HEK293 (cell line): ENCODE measurements at regions not wholly inside any gene's neighbourhood (a gene's known extent, or its start where the extent isn't known, plus 50 kb on each side); places are given as distances from the start of the nearest gene placed in this dataset.

Experiments
- CTCF ChIA-PET: fragments of 350-600 bp; formaldehyde crosslinking; extraction: SDS; loops from one replicate; lab custom pipeline; 2021; ENCODE audit warnings: antibody characterized with exemption; lab: Yijun Ruan, JAX
- POLR2A ChIA-PET: fragments of 300-600 bp; formaldehyde crosslinking; extraction: SDS; loops from one replicate; lab custom pipeline; 2020; ENCODE audit warnings: antibody characterized with exemption, inconsistent platforms; lab: Yijun Ruan, JAX
- H3K27ac ChIP-seq: fragments of 200-500 bp; sonication (Bioruptor generic); 2 replicates; pipeline ENCODE4 v1.5.1; 2014; ENCODE audit warnings: low read depth, low read length, control low read depth, inconsistent platforms; ENCODE audit errors: extremely low read depth
- H3K36me3 ChIP-seq, 2 experiments: fragments of 200-500 bp in 1 of 2; sonication (Bioruptor generic) in 1 of 2; 1 replicate in 1 of 2; 2 replicates in 1 of 2; pipeline ENCODE4 v1.5.1; 2014 to 2017; ENCODE audit warnings: inconsistent platforms in 2 of 2, low read length in 2 of 2; ENCODE audit not compliant: control insufficient read depth in 2 of 2, insufficient read depth in 1 of 2
- H3K4me1 ChIP-seq: fragments of 200-500 bp; sonication (Bioruptor generic); 2 replicates; pipeline ENCODE4 v1.5.1; 2014; ENCODE audit warnings: mild to moderate bottlenecking, low read length, inconsistent platforms; ENCODE audit not compliant: control insufficient read depth, insufficient read depth
- H3K4me3 ChIP-seq: 2 replicates; pipeline ENCODE4 v1.5.1; 2011; ENCODE audit warnings: low read depth, mild to moderate bottlenecking, control low read depth, low read length, moderate library complexity
- H3K9me3 ChIP-seq: fragments of 200-500 bp; sonication (Bioruptor generic); 2 replicates; pipeline ENCODE4 v1.5.1; 2014; ENCODE audit warnings: low read depth, low read length, inconsistent platforms; ENCODE audit not compliant: control insufficient read depth, insufficient read depth
- AEBP2 ChIP-seq: fragments of 450-650 bp; formaldehyde crosslinking; IDR thresholded peaks from 2 replicates; pipeline ENCODE4 v1.5.1; 2016; ENCODE audit warnings: missing biosample characterization, missing genetic modification characterization, borderline replicate concordance
- ATF2 ChIP-seq: fragments of 450-650 bp; formaldehyde crosslinking; IDR thresholded peaks from 2 replicates; pipeline ENCODE4 v1.5.1; 2016; ENCODE audit warnings: missing biosample characterization, missing genetic modification characterization, low read depth
- PATZ1 ChIP-seq: fragments of 450-650 bp; formaldehyde crosslinking; IDR thresholded peaks from 2 replicates; pipeline ENCODE4 v1.5.1; 2016; ENCODE audit warnings: missing biosample characterization, missing genetic modification characterization
- PRDM10 ChIP-seq: fragments of 450-650 bp; formaldehyde crosslinking; IDR thresholded peaks from 2 replicates; pipeline ENCODE4 v1.5.1; 2016; ENCODE audit warnings: missing biosample characterization, missing genetic modification characterization
- SCRT1 ChIP-seq: fragments of 450-650 bp; formaldehyde crosslinking; IDR thresholded peaks from 2 replicates; pipeline ENCODE4 v1.5.1; 2016; ENCODE audit warnings: missing biosample characterization, missing genetic modification characterization, borderline replicate concordance
- ZNF121 ChIP-seq: fragments of 450-650 bp; formaldehyde crosslinking; IDR thresholded peaks from 2 replicates; pipeline ENCODE4 v1.5.1; 2016; ENCODE audit warnings: missing biosample characterization, missing genetic modification characterization
- ZNF132 ChIP-seq: fragments of 450-650 bp; formaldehyde crosslinking; IDR thresholded peaks from 2 replicates; pipeline ENCODE4 v1.5.1; 2017; ENCODE audit warnings: missing biosample characterization, missing genetic modification characterization, borderline replicate concordance
- ZNF175 ChIP-seq: fragments of 450-650 bp; formaldehyde crosslinking; IDR thresholded peaks from 2 replicates; pipeline ENCODE4 v1.5.1; 2016; ENCODE audit warnings: missing biosample characterization, missing genetic modification characterization
- ZNF18 ChIP-seq: fragments of 450-650 bp; formaldehyde crosslinking; IDR thresholded peaks from 2 replicates; pipeline ENCODE4 v1.5.1; 2016; ENCODE audit warnings: missing biosample characterization, missing genetic modification characterization
- ZNF423 ChIP-seq: fragments of 450-650 bp; formaldehyde crosslinking; IDR thresholded peaks from 2 replicates; pipeline ENCODE4 v1.5.1; 2016; ENCODE audit warnings: missing biosample characterization, missing genetic modification characterization
- ZNF645 ChIP-seq: fragments of 450-650 bp; formaldehyde crosslinking; IDR thresholded peaks from 2 replicates; pipeline ENCODE4; 2016; ENCODE audit warnings: missing biosample characterization, missing genetic modification characterization
- ZNF843 ChIP-seq: fragments of 450-650 bp; formaldehyde crosslinking; IDR thresholded peaks from 2 replicates; pipeline ENCODE4 v1.5.1; 2016; ENCODE audit warnings: missing biosample characterization, missing genetic modification characterization

GRCh38 chr18:41695441-41695840, 259.6 kb upstream of the PIK3C3 start:
- TF ChIP-seq ZNF423 (tag by site-specific recombination) = no peak
- no peak for TF ChIP-seq ZNF121 (tag by site-specific recombination)
- no peak for TF ChIP-seq ZNF132 (tag by site-specific recombination)
- H3K36me3 ChIP-seq = no peaks in the 10 kb centered on the region
- H3K9me3 ChIP-seq = no peaks in the 10 kb centered on the region
- ChIA-PET POLR2A (no interaction called here), CTCF (interaction anchor here (0.7 kb wide), 1 partner anchor 304 kb away, joined by 3 read pairs; no protein-coding TSS in a partner anchor)
- no peak overlapping the region for H3K4me3 ChIP-seq
- no peaks in the 10 kb centered on the region for H3K4me1 ChIP-seq
- H3K27ac ChIP-seq = no peak overlapping the region

- CTCF ChIA-PET = interaction anchor here (0.5 kb wide), 1 partner anchor 1252 kb away, joined by 3 read pairs; no protein-coding TSS in a partner anchor
- Histone ChIP-seq H3K36me3 (no peaks in the 10 kb centered on the region), H3K9me3 (no peaks in the 10 kb centered on the region), H3K4me1 (no peaks in the 10 kb centered on the region), H3K4me3 (no peak overlapping the region), H3K27ac (no peak overlapping the region)
- POLR2A ChIA-PET = no interaction called here
- TF ChIP-seq PRDM10 (tag by site-specific recombination) (no peak), SCRT1 (no peak)
Measured at GRCh38 chr18:41693008-41693407, 262.0 kb upstream of the PIK3C3 start.

GRCh38 chr18:41690332-41691127, 264.5 kb upstream of the PIK3C3 start:
- Histone ChIP-seq H3K4me1 (no peaks in the 10 kb centered on the region), H3K36me3 (no peaks in the 10 kb centered on the region), H3K4me3 (no peak overlapping the region), H3K27ac (no peak overlapping the region), H3K9me3 (no peaks in the 10 kb centered on the region)
- CTCF ChIA-PET = interaction anchor here (0.6 to 1.6 kb wide), 3 partner anchors 9 to 1730 kb away, joined by 3 to 4 read pairs (median 3); no protein-coding TSS in a partner anchor
- TF ChIP-seq ZNF18 (tag by site-specific recombination) (no peak), ATF2 (tag by site-specific recombination) (no peak), ZNF843 (tag by site-specific recombination) (no peak), AEBP2 (no peak), ZNF645 (no peak), ZNF175 (tag by site-specific recombination) (no peak), PATZ1 (tag by site-specific recombination) (no peak)
- POLR2A ChIA-PET = no interaction called here
